Liver (tissue), 8 donors: ENCODE measurements at regions not wholly inside any gene's neighbourhood (a gene's known extent, or its start where the extent isn't known, plus 50 kb on each side); places are given as distances from the start of the nearest gene placed in this dataset.

Experiments
- DNase-seq: peaks from one replicate; pipeline ENCODE4 v3.0.0-alpha.2; 2017; ENCODE audit warnings: low spot score
- H3K27ac ChIP-seq, 2 donors: one replicate each; pipeline ENCODE4 v1.7.0; 2013; ENCODE audit warnings: inconsistent platforms in 2 of 2, low read length in 2 of 2, control low read depth in 1 of 2, low read depth in 1 of 2, mild to moderate bottlenecking in 1 of 2
- H3K27me3 ChIP-seq, 4 donors: one replicate each; pipeline versions ENCODE4 v1.6.1 to v1.7.0; 2013; ENCODE audit warnings: low read length in 3 of 4, inconsistent platforms in 1 of 4, mild to moderate bottlenecking in 1 of 4, moderate library complexity in 1 of 4; ENCODE audit not compliant: control insufficient read depth in 4 of 4, insufficient read depth in 4 of 4
- H3K36me3 ChIP-seq, 4 donors: one replicate each; pipeline versions ENCODE4 v1.6.1 to v1.7.0; 2013; ENCODE audit warnings: low read length in 3 of 4, mild to moderate bottlenecking in 3 of 4, low read depth in 1 of 4, moderate library complexity in 1 of 4; ENCODE audit not compliant: control insufficient read depth in 4 of 4, insufficient read depth in 3 of 4
- H3K4me1 ChIP-seq, 4 donors: one replicate each; pipeline versions ENCODE4 v1.6.1 to v1.7.0; 2013; ENCODE audit warnings: low read length in 3 of 4, mild to moderate bottlenecking in 3 of 4, moderate library complexity in 1 of 4; ENCODE audit not compliant: control insufficient read depth in 4 of 4, insufficient read depth in 4 of 4
- H3K4me3 ChIP-seq, 3 donors: one replicate each; pipeline versions ENCODE4 v1.6.1 to v1.7.0; 2013; ENCODE audit warnings: low read length in 3 of 3, control low read depth in 1 of 3, low read depth in 1 of 3, mild to moderate bottlenecking in 1 of 3
- H3K9ac ChIP-seq, 2 donors: one replicate each; pipeline ENCODE4 v1.7.0; 2013; ENCODE audit warnings: low read length in 2 of 2, mild to moderate bottlenecking in 2 of 2, moderate library complexity in 2 of 2, control low read depth in 1 of 2, low read depth in 1 of 2
- H3K9me3 ChIP-seq, 4 donors: one replicate each; pipeline versions ENCODE4 v1.6.1 to v1.7.0; 2013; ENCODE audit warnings: low read length in 3 of 4; ENCODE audit not compliant: control insufficient read depth in 4 of 4
- CTCF ChIP-seq: fragments of 150-350 bp; IDR thresholded peaks from 2 replicates; pipeline ENCODE4 v1.5.1; 2017; ENCODE audit warnings: improper control_type of control experiment, low read depth, low read length; ENCODE audit not compliant: missing input control
- EGR1 ChIP-seq, 2 donors: IDR thresholded peaks; 2 replicates each; pipeline ENCODE4 v1.6.1; 2016 to 2018; ENCODE audit warnings: antibody characterized with exemption in 2 of 2, low read depth in 2 of 2
- FOXA2 ChIP-seq: IDR thresholded peaks from 2 replicates; pipeline ENCODE4 v1.6.1; 2016; ENCODE audit warnings: antibody characterized with exemption
- HNF4A ChIP-seq, 2 donors: conservative IDR thresholded peaks; 2 replicates each; pipeline ENCODE4 v1.6.1; 2016; ENCODE audit warnings: antibody characterized with exemption in 2 of 2, mild to moderate bottlenecking in 2 of 2
- HNF4G ChIP-seq: IDR thresholded peaks from 2 replicates; pipeline ENCODE4 v1.6.1; 2016; ENCODE audit warnings: antibody characterized with exemption
- JUND ChIP-seq, 2 donors: IDR thresholded peaks; 2 replicates each; pipeline ENCODE4 v1.6.1; 2016; ENCODE audit warnings: antibody characterized with exemption in 2 of 2
- NR2F2 ChIP-seq: IDR thresholded peaks from 2 replicates; pipeline ENCODE4 v1.6.1; 2016; ENCODE audit warnings: antibody characterized with exemption
- RAD21 ChIP-seq, 2 donors: IDR thresholded peaks; 2 replicates each; pipeline ENCODE4 v1.6.1; 2016; ENCODE audit warnings: antibody characterized with exemption in 2 of 2, mild to moderate bottlenecking in 2 of 2
- RXRA ChIP-seq, 2 donors: IDR thresholded peaks; 2 replicates each; pipeline ENCODE4 v1.6.1; 2017 to 2018; ENCODE audit warnings: antibody characterized with exemption in 2 of 2, mild to moderate bottlenecking in 1 of 2
- SP1 ChIP-seq: IDR thresholded peaks from 2 replicates; pipeline ENCODE4 v1.6.1; 2018; ENCODE audit warnings: antibody characterized with exemption, mild to moderate bottlenecking
- TAF1 ChIP-seq: conservative IDR thresholded peaks from 2 replicates; pipeline ENCODE4 v1.6.1; 2016; ENCODE audit warnings: antibody characterized with exemption, mild to moderate bottlenecking
- YY1 ChIP-seq: IDR thresholded peaks from 2 replicates; pipeline ENCODE4 v1.6.1; 2016; ENCODE audit warnings: antibody characterized with exemption, mild to moderate bottlenecking
- WGBS: extraction: QIAGEN DNeasy Blood & Tissue Kit; methylation state at CpG from one replicate; pipeline ENCODE4 v1.1.7; 2013; 5-methylcytosine and 5-hydroxymethylcytosine counted together
- TF ChIP-seq, protein P1 (sequence below): IDR thresholded peaks from 2 replicates; pipeline ENCODE4 v1.6.1; 2016; ENCODE audit warnings: antibody characterized with exemption, mild to moderate bottlenecking
- TF ChIP-seq, protein P2 (sequence below): IDR thresholded peaks from 2 replicates; pipeline ENCODE4 v1.6.1; 2016; ENCODE audit warnings: antibody characterized with exemption
- donor health status: healthy.
- donor health status: healthy.
- donor health status: healthy.
- donor health status: healthy.
- donor health status: healthy.

DNA sequence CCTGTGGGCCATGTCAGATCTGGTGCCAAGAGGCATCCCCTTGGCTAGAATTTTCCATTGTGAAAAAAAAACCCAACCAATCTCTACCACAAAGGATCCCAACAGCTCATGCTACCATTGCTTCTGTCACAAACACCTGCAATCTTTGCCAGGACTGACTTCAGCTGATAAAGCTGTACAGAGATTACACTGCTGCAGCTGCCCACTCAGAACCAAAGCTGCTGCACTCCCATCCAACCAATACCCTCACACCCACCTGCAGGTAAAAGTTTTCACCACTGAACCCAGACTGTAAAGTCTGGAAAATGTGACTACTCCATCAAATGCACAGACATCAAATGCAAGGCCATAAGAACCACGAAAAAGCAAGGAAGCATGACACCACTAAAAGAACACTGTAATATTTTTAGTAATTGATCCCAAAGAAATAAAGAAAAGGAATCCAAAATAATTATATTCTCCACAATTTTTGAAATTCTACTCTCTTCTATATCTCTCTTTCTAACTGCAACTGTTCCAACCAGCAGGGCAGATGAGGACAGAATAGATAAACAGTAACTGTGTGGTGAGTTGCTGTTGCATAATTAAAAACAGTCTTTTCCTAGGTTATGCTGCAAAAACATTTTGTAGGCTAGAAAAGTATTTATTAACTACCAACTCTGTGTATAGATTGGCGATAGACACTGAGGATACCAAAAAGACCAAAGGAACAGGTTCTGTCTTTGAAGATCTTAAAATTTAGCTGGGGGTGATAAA, 128.0 kb upstream of the MCHR2 start:
- H3K36me3 ChIP-seq = no peaks in the 10 kb centered on the region
- TF ChIP-seq RXRA (IDR thresholded peaks at IDR 0.05) (peak in 1 of 2 donors; percentile 45), JUND (IDR thresholded peaks at IDR 0.05) (no peak)
- no peak overlapping the region for H3K4me3 ChIP-seq
- no peak for DNase-seq
- WGBS = 61% methylated on average over 2 of the region's 2 CpGs
- no peaks in the 10 kb centered on the region for H3K9me3 ChIP-seq
- peaks cover 0 to 13% (median 9%) of the 10 kb centered on the region in 4 donors for H3K4me1 ChIP-seq
- no peak overlapping the region for H3K9ac ChIP-seq
- H3K27ac ChIP-seq = no peak overlapping the region
- no peaks in the 10 kb centered on the region for H3K27me3 ChIP-seq

- Histone ChIP-seq H3K27ac (no peak overlapping the region), H3K4me1 (peaks cover 0 to 13% (median 9%) of the 10 kb centered on the region in 4 donors), H3K9ac (no peak overlapping the region), H3K27me3 (no peaks in the 10 kb centered on the region), H3K36me3 (no peaks in the 10 kb centered on the region), H3K9me3 (no peaks in the 10 kb centered on the region), H3K4me3 (no peak overlapping the region)
- no peak for TF ChIP-seq SP1
- TF ChIP-seq JUND (IDR thresholded peaks at IDR 0.05) = no peak
- TF ChIP-seq TAF1 = no peak
- TF ChIP-seq, protein P1, sequence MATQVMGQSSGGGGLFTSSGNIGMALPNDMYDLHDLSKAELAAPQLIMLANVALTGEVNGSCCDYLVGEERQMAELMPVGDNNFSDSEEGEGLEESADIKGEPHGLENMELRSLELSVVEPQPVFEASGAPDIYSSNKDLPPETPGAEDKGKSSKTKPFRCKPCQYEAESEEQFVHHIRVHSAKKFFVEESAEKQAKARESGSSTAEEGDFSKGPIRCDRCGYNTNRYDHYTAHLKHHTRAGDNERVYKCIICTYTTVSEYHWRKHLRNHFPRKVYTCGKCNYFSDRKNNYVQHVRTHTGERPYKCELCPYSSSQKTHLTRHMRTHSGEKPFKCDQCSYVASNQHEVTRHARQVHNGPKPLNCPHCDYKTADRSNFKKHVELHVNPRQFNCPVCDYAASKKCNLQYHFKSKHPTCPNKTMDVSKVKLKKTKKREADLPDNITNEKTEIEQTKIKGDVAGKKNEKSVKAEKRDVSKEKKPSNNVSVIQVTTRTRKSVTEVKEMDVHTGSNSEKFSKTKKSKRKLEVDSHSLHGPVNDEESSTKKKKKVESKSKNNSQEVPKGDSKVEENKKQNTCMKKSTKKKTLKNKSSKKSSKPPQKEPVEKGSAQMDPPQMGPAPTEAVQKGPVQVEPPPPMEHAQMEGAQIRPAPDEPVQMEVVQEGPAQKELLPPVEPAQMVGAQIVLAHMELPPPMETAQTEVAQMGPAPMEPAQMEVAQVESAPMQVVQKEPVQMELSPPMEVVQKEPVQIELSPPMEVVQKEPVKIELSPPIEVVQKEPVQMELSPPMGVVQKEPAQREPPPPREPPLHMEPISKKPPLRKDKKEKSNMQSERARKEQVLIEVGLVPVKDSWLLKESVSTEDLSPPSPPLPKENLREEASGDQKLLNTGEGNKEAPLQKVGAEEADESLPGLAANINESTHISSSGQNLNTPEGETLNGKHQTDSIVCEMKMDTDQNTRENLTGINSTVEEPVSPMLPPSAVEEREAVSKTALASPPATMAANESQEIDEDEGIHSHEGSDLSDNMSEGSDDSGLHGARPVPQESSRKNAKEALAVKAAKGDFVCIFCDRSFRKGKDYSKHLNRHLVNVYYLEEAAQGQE = no peak
- TF ChIP-seq CTCF = no peak
- TF ChIP-seq HNF4A (conservative IDR thresholded peaks at IDR 0.05) = no peak
- TF ChIP-seq HNF4G = no peak
- no peak for TF ChIP-seq NR2F2
- TF ChIP-seq RXRA (IDR thresholded peaks at IDR 0.05) = no peak
- TF ChIP-seq YY1 = no peak
- TF ChIP-seq RAD21 (IDR thresholded peaks at IDR 0.05) = no peak
- WGBS = 58% methylated on average over 4 of the region's 4 CpGs
- no peak for DNase-seq
Measured at GRCh38 chr6:100119261-100119660, 125.2 kb upstream of the MCHR2 start.

- H3K9me3 ChIP-seq = no peaks in the 10 kb centered on the region
- 90% methylated on average over 2 of the region's 2 CpGs for WGBS
- H3K4me3 ChIP-seq = no peak overlapping the region
- peaks cover 0 to 13% (median 9%) of the 10 kb centered on the region in 4 donors for H3K4me1 ChIP-seq
- H3K27me3 ChIP-seq = no peaks in the 10 kb centered on the region
- no peak overlapping the region for H3K27ac ChIP-seq
- no peak for DNase-seq
- no peak for TF ChIP-seq NR2F2
- TF ChIP-seq, protein P2, sequence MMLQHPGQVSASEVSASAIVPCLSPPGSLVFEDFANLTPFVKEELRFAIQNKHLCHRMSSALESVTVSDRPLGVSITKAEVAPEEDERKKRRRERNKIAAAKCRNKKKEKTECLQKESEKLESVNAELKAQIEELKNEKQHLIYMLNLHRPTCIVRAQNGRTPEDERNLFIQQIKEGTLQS = no peak
- no peak for TF ChIP-seq RXRA (IDR thresholded peaks at IDR 0.05)
- TF ChIP-seq JUND (IDR thresholded peaks at IDR 0.05) = no peak
- TF ChIP-seq EGR1 (IDR thresholded peaks at IDR 0.05; ENCODE audit: low read depth in 2 of 2) = no peak
- TF ChIP-seq YY1 = no peak
- TF ChIP-seq, protein P1 = no peak
- TF ChIP-seq FOXA2 = no peak
- TF ChIP-seq HNF4G = no peak
- TF ChIP-seq RAD21 (IDR thresholded peaks at IDR 0.05) = no peak
- TF ChIP-seq CTCF = no peak
- TF ChIP-seq TAF1 = no peak
- no peaks in the 10 kb centered on the region for H3K36me3 ChIP-seq
- no peak overlapping the region for H3K9ac ChIP-seq
Measured at GRCh38 chr6:100118301-100118700, 124.3 kb upstream of the MCHR2 start.
